ENCODE measurements at regions not wholly inside any gene's neighbourhood (a gene's known extent, or its start where the extent isn't known, plus 50 kb on each side); places are given as distances from the start of the nearest gene placed in this dataset.

GRCh38 chr2:120916446-120916845, 180.8 kb downstream of the GLI2 start:
- DNase-seq (ENCODE audit: low read depth, low spot score), result no peak

GRCh38 chr2:120917886-120918285, 182.2 kb downstream of the GLI2 start:
- no peak for DNase-seq (ENCODE audit: low read depth, low spot score)

GRCh38 chr2:120919216-120919615, 183.5 kb downstream of the GLI2 start:
- no peak for DNase-seq (ENCODE audit: low read depth, low spot score)

GRCh38 chr2:120919771-120920453, 184.2 kb downstream of the GLI2 start:
- DNase-seq (ENCODE audit: low read depth, low spot score), result no peak

DNA sequence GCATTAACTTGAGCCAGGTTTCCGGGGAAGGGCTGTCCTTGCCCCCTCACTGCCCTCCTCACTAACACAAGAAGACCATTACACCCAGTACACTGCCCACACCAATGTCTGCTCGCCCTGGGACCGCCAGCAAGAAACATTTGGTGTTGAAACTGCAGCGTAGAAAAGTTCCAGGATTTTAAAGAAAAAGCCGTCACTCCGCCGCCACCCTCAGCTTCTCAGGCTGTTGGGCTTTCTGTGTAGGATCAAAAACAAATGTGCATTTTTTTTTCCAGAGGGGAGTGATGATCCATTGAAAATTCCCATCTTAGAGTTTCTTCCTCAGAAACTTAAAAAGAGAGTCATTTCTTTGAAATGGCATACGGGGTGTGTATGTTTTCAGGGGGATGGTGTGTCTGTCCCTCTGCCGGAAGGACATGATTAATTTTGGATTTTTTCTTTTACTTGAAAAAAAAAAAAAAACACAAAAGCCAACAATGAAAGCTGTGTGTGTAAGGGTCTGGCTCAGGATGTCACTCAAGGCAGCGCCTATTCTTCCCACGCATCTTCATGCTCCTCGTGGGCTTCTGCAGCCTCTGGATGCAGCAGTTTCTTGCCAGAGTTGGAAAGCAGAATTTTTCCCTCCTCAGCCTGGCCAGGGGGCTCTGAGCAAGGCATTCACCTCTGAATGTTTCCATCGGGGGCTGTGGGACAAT, 184.9 kb downstream of the GLI2 start:
- DNase-seq (ENCODE audit: low read depth, low spot score), result no peak

DNA sequence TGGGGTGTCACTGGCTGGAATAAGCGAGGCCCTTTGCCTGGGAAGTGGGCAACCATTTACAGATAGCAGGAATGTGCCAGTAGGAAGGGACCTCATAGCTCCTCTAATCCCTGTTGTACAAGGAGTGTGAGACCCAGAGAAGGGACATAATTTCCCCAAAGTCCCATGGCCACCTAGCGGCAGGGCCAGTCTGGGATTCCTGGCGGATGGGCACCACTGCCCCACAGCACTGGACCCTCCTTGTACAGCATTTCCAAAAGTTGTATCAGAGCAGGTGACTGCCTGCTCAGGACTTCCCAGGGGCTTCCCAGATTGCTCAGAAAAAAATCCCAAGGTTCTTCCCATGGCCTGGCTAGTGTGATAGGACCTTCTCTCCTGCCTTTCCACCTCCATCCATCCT, 185.8 kb downstream of the GLI2 start:
- no peak for DNase-seq (ENCODE audit: low read depth, low spot score)

DNA sequence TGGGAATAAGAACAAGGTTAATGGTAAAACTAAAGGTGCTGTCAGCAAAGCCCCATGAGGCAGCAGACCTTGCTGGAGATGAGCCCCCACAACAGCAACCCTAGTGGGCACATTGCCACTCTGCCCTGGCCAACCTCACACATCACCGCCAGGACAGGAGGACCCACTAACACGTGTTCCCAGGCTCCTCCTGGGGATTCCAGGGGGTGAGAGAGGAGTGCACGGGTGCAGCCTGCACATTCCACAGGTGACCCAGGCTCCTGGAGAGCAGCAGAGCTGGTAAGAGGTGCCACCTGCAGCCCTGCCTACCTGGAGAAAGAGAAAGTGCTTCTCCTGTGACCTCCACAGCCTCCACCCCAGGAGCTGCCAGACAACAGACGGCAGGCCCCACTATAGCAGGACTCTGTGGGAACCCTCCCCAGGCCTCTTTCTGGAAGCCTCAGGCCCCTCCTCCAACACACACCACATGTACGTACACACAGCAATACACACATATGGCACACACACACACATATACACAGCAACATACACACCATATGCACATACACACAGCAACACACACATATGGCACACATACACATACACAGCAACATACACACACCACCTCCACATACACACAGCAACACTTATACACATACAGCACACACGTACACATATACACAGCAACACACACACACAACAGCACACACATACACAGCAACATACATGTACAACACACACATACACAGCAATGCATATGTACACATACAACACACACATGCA, 187.1 kb downstream of the GLI2 start:
- DNase-seq (ENCODE audit: low read depth, low spot score), result no peak

- no peak for DNase-seq (ENCODE audit: low read depth, low spot score)
Observed at GRCh38 chr2:120923426-120923825, 187.8 kb downstream of the GLI2 start.

- DNase-seq (ENCODE audit: low read depth, low spot score), result no peak
Observed at GRCh38 chr2:120924924-120925323, 189.3 kb downstream of the GLI2 start.

DNA sequence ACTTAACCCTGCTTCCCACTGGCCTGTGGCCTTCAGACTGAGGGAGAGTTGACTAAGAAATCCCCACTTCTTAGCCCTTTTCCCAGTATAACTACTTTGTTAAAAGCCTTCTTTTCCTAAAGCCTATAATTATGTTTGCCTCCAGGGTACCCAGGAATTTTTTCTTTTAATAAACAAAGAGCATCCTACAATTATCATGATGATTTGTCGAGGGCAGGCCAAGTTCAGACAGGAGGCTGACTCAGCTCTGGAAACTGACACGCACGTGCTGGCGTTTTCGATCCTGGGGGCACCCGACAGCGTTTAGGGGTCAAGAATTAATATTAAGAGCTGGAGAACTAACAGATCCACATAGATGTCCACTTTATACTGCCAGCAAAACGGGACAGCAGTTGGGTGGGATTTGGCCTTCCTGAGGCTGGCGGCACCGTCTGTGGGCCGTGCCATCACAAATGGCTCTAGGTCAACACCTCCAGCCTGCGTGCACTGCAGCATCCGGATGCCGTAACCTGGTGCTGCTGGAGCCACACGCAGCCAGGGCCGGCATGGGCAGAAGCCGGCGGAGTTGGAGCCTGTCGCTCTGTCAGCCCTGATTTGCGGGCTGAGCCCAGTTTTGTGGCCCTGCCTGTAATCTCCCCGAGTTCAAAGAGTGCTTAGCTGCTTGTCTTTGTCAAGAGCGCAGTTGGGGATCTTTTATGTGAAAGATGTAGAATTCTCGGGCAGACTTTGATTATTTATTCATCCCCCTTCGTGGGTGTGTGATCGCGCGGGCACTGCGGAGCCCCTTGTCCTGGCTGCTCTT, 191.0 kb downstream of the GLI2 start:
- DNase-seq (ENCODE audit: low read depth, low spot score), result no peak

- no peak for DNase-seq (ENCODE audit: low read depth, low spot score)
Observed at GRCh38 chr2:120927265-120927628, 191.6 kb downstream of the GLI2 start.

DNA sequence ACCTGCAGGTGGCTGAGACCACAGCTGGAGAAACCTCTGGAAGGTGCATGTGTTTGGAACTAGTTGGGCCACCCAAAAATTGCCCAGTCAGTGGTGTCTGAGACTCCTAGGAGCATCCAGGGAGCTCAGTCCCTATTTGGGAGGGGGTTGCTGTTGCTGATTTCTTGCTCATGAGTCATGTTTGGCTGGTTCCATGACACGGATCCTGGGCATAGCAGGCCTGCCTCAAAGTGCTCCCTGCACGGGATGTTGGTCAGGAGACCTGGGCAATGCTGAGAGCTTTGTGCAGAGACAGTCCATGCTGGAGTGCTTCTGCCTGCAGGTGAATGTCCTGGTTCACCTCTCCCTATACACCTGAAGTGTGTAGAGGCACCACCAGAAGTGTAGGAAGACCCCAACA, 194.2 kb downstream of the GLI2 start:
- DNase-seq (ENCODE audit: low read depth, low spot score), result no peak

GRCh38 chr2:120930236-120930635, 194.6 kb downstream of the GLI2 start:
- DNase-seq (ENCODE audit: low read depth, low spot score), result no peak

GRCh38 chr2:120930864-120931263, 195.2 kb downstream of the GLI2 start:
- DNase-seq (ENCODE audit: low read depth, low spot score), result no peak

GRCh38 chr2:120932472-120932871, 196.8 kb downstream of the GLI2 start:
- DNase-seq (ENCODE audit: low read depth, low spot score), result no peak

- DNase-seq (ENCODE audit: low read depth, low spot score), result no peak
Observed at GRCh38 chr2:120932881-120933280, 197.2 kb downstream of the GLI2 start.

- DNase-seq (ENCODE audit: low read depth, low spot score), result no peak
Observed at GRCh38 chr2:120933693-120934573, 198.3 kb downstream of the GLI2 start.

GRCh38 chr2:120934574-120935338, 199.1 kb downstream of the GLI2 start:
- DNase-seq (ENCODE audit: low read depth, low spot score), result no peak

DNA sequence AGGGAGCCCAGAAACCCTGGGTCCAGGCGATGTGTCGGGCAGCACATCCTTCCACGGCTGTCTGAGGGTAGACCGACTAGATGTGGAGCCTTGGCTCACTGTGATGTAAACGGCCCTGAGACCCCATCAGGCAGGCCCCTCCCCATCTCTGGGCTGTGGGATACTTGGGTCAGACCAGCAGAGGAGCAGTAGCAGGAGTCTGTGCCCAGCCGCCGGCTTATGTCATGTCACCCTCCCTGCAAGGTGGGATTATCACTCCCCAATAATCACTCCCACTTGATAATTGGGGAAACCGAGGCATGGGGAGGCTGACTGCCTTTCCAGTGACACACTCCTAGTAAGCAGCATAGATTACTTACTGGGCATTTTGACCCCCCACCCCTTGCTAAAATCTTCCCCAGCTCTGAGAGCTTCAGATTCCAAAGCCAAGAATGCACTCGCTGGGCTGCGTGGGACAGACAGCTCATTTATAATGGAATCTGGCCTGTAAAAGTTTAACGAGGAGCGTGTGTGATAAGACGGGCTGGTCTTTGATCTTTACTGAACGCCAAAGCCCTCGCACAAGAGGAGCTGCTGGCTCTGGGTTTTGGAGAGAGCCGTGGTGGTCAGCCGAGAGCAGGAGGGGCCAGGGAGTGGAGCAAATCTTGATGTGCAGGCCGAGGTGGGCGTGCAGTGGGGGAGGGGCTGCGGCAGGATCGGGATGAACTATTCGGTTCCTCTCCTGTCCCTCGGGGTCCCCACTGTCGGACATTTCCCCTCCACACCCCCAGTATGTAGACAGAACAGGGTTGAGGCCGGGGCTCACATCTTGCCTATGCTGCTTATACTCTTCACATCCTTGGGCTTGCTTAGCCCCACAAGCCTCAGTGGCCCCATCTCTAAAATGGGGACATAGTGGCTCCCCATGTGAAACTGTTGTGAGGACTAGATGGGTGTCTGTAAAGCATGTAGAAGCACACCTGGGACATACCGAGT, 200.0 kb downstream of the GLI2 start:
- no peak for DNase-seq (ENCODE audit: low read depth, low spot score)
